ENCODE measurements at regions not wholly inside any gene's neighbourhood (a gene's known extent, or its start where the extent isn't known, plus 50 kb on each side); places are given as distances from the start of the nearest gene placed in this dataset.
A peak's percentile ranks its signal among the peaks of the same experiment; 100 is the strongest.

- no peak for DNase-seq (ENCODE audit: low read depth)
These were observed 102.4 kb upstream of the ST6GALNAC5 start for GRCh38 chr1:76764638-76765454.

GRCh38 chr1:76766381-76766780, 100.9 kb upstream of the ST6GALNAC5 start:
- no peak overlapping the region for H3K4me3 ChIP-seq (ENCODE audit: low read length)
- no peak for TF ChIP-seq CTCF (conservative IDR thresholded peaks at IDR 0.05; ENCODE audit: low read depth, low read length)
- no peak for DNase-seq (ENCODE audit: low read depth)

More at GRCh38 chr1:76764638-76765454, 102.4 kb upstream of the ST6GALNAC5 start:
- peak overlapping the region; percentile 52 for H3K4me3 ChIP-seq (ENCODE audit: low read length)
- no peak for TF ChIP-seq CTCF (conservative IDR thresholded peaks at IDR 0.05; ENCODE audit: low read depth, low read length)

GRCh38 chr1:76769911-76770310, 97.4 kb upstream of the ST6GALNAC5 start:
- no peak for TF ChIP-seq CTCF (conservative IDR thresholded peaks at IDR 0.05; ENCODE audit: low read depth, low read length)

GRCh38 chr1:76770979-76771378, 96.3 kb upstream of the ST6GALNAC5 start:
- no peak for DNase-seq (ENCODE audit: low read depth)
- no peak for TF ChIP-seq CTCF (conservative IDR thresholded peaks at IDR 0.05; ENCODE audit: low read depth, low read length)
- no peak overlapping the region for H3K4me3 ChIP-seq (ENCODE audit: low read length)

More at GRCh38 chr1:76769911-76770310, 97.4 kb upstream of the ST6GALNAC5 start:
- DNase-seq (ENCODE audit: low read depth), result no peak
- no peak overlapping the region for H3K4me3 ChIP-seq (ENCODE audit: low read length)

- DNase-seq (ENCODE audit: low read depth), result no peak
- H3K4me3 ChIP-seq (ENCODE audit: low read length), result no peak overlapping the region
- TF ChIP-seq CTCF (conservative IDR thresholded peaks at IDR 0.05; ENCODE audit: low read depth, low read length), result no peak
These were observed 85.8 kb upstream of the ST6GALNAC5 start for GRCh38 chr1:76781447-76781846.

- TF ChIP-seq CTCF (conservative IDR thresholded peaks at IDR 0.05; ENCODE audit: low read depth, low read length), result no peak
- no peak for DNase-seq (ENCODE audit: low read depth)
- H3K4me3 ChIP-seq (ENCODE audit: low read length), result no peak overlapping the region
These were observed 84.5 kb upstream of the ST6GALNAC5 start for GRCh38 chr1:76782809-76783208.

GRCh38 chr1:76784502-76784901, 82.8 kb upstream of the ST6GALNAC5 start:
- DNase-seq (ENCODE audit: low read depth), result no peak
- no peak for TF ChIP-seq CTCF (conservative IDR thresholded peaks at IDR 0.05; ENCODE audit: low read depth, low read length)
- no peak overlapping the region for H3K4me3 ChIP-seq (ENCODE audit: low read length)
